ENCODE measurements at regions not wholly inside any gene's neighbourhood (a gene's known extent, or its start where the extent isn't known, plus 50 kb on each side); places are given as distances from the start of the nearest gene placed in this dataset.

DNA sequence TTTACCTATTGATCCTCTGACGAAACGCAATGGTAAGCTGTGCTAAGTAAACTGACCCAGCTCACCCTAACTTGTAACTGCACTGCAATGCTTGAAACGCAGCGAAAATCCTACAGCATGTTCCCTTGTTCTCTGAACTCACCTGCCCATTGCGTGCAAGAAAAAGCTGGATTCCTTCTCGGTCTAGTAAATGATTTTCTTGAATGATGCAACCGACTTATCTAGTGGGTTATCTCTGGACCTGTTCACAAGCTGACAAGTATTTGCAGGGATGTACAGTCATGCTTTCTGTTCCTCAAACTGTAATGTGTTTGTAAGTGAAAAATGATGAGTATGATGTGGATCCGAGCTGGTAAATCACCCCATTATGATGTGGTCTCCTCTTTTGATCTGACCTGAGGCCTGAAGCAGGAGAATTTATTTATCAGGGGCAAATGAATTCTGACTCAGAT lies 140.1 kb downstream of the BTC start:
- no peaks in the 10 kb centered on the region for H3K36me3 ChIP-seq (ENCODE audit: control insufficient read depth, insufficient read depth, low read length)
- H3K4me3 ChIP-seq (ENCODE audit: low read depth, low read length): no peak overlapping the region
- TF ChIP-seq, protein P1, sequence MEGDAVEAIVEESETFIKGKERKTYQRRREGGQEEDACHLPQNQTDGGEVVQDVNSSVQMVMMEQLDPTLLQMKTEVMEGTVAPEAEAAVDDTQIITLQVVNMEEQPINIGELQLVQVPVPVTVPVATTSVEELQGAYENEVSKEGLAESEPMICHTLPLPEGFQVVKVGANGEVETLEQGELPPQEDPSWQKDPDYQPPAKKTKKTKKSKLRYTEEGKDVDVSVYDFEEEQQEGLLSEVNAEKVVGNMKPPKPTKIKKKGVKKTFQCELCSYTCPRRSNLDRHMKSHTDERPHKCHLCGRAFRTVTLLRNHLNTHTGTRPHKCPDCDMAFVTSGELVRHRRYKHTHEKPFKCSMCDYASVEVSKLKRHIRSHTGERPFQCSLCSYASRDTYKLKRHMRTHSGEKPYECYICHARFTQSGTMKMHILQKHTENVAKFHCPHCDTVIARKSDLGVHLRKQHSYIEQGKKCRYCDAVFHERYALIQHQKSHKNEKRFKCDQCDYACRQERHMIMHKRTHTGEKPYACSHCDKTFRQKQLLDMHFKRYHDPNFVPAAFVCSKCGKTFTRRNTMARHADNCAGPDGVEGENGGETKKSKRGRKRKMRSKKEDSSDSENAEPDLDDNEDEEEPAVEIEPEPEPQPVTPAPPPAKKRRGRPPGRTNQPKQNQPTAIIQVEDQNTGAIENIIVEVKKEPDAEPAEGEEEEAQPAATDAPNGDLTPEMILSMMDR (IDR thresholded peaks at IDR 0.05; ENCODE audit: insufficient read depth, low read length, poor library complexity, severe bottlenecking): no peak
- DNase-seq (ENCODE audit: low read depth): peak; percentile 82
- H3K27me3 ChIP-seq (ENCODE audit: control insufficient read depth, insufficient read depth, low read length): no peaks in the 10 kb centered on the region

DNA sequence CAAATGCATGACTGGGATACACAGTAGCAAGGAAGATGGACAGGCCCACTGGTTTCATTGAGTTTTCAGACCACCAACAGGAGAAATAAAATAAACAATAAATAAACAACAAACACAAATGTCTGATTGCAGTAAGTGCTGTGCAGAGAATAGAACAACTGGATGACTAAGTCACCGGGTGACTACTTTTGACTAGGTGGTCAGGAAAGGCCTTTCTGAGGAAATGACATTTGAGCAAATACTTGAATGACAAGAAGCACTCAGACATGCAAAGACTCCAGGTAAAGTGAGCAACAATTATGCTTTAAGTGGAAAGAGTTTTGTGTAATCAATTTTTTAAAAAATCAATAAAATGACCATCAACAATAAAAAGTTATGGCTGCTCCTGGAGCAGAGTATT lies 137.7 kb downstream of the BTC start:
- H3K4me3 ChIP-seq (ENCODE audit: low read depth, low read length): no peak overlapping the region
- no peaks in the 10 kb centered on the region for H3K27me3 ChIP-seq (ENCODE audit: control insufficient read depth, insufficient read depth, low read length)
- H3K36me3 ChIP-seq (ENCODE audit: control insufficient read depth, insufficient read depth, low read length): no peaks in the 10 kb centered on the region
- TF ChIP-seq, protein P1 (IDR thresholded peaks at IDR 0.05; ENCODE audit: insufficient read depth, low read length, poor library complexity, severe bottlenecking): no peak
- no peak for DNase-seq (ENCODE audit: low read depth)

DNA sequence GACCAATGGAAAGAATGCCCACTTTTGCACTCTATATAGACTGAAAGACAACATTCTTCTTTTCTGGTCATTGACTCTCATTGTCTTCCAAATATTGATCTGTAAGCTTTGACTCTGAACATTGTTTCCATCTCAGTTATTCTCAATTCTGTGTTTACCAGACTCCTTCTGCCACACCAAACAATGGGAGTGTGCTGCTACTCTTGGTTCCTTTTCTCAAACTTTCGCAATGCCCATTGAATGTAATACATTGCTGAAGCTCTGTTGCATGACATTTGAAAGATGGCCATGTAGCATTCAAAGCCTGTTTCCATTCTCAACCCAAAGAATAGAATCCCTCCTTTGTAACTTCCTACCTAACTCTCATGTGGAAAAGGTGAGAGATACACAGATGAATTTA lies 136.2 kb downstream of the BTC start:
- no peaks in the 10 kb centered on the region for H3K27me3 ChIP-seq (ENCODE audit: control insufficient read depth, insufficient read depth, low read length)
- no peak for DNase-seq (ENCODE audit: low read depth)
- TF ChIP-seq, protein P1 (IDR thresholded peaks at IDR 0.05; ENCODE audit: insufficient read depth, low read length, poor library complexity, severe bottlenecking): no peak
- no peak overlapping the region for H3K4me3 ChIP-seq (ENCODE audit: low read depth, low read length)
- no peaks in the 10 kb centered on the region for H3K36me3 ChIP-seq (ENCODE audit: control insufficient read depth, insufficient read depth, low read length)

DNA sequence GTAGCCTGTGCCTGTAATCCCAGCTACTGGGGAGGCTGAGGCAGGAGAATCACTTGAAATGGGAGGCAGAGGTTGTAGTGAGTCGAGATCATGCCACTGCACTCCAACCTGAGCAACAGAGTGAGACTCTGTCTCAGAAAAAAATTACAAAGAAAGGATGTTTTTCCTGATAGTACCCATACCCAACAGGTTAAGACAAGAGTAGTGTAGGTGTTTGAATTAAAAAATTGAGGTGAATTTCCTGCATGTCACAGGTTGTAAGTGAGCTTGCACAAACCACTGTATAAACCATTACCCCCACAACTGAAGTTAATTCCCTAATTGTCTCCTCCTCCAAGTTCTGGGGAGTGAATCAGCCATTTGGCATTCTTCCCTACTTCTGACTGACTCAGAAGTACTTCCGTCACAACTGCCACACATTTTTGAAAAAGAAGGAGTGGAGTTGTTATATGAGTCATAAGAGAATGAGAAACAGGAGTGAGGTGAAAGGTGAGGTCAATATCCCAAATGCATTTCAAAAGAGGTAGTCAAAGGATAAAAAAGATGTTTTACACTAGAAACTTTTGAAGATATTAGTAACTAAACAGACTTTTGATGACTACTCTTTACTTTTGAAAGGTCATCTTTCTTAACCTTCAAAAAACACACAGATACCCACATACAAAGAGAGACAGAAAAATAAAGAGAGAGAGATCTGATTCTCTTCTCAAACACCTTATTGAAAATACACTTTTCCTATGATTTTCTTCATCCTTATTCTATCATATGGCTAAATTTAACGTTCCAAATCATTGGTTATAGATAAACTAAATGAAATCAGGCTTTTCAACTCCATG lies 134.5 kb downstream of the BTC start:
- peak; percentile 99 for DNase-seq (ENCODE audit: low read depth)
- H3K27me3 ChIP-seq (ENCODE audit: control insufficient read depth, insufficient read depth, low read length): no peaks in the 10 kb centered on the region
- TF ChIP-seq, protein P1 (IDR thresholded peaks at IDR 0.05; ENCODE audit: insufficient read depth, low read length, poor library complexity, severe bottlenecking): no peak
- no peaks in the 10 kb centered on the region for H3K36me3 ChIP-seq (ENCODE audit: control insufficient read depth, insufficient read depth, low read length)
- no peak overlapping the region for H3K4me3 ChIP-seq (ENCODE audit: low read depth, low read length)

DNA sequence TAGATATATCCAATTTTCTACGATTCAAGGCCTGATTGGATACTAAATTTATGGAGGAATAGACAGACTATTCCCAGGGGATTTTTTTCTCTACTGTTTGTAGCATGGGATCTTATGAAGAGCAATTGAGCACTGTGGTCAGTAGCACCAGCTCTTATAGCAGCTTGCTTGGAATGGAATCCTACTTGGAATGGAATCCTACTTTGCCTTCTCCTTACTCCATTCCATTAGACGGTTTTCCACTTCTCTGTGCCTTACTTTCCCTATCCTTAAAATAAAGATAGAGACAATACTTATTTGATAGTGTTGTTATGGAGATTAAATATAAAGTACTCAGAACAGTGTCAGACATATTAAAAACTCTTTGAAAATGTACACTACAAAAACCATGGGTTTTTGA lies 133.5 kb downstream of the BTC start:
- DNase-seq (ENCODE audit: low read depth): no peak
- Histone ChIP-seq H3K27me3 (ENCODE audit: control insufficient read depth, insufficient read depth, low read length) (no peaks in the 10 kb centered on the region), H3K36me3 (ENCODE audit: control insufficient read depth, insufficient read depth, low read length) (no peaks in the 10 kb centered on the region), H3K4me3 (ENCODE audit: low read depth, low read length) (no peak overlapping the region)
- TF ChIP-seq, protein P1 (IDR thresholded peaks at IDR 0.05; ENCODE audit: insufficient read depth, low read length, poor library complexity, severe bottlenecking): no peak
